ENCODE measurements at regions not wholly inside any gene's neighbourhood (a gene's known extent, or its start where the extent isn't known, plus 50 kb on each side); places are given as distances from the start of the nearest gene placed in this dataset.
"Not testable (repeated sequence)": the region's sequence is repeated elsewhere in the genome, so short reads cannot be mapped to it uniquely, and the experiment has no call there.

- no peak overlapping the region for H3K27ac ChIP-seq
- H3K4me3 ChIP-seq, result no peak overlapping the region
- DNase-seq (no peak), ATAC-seq (no peak)
- no peaks in the 10 kb centered on the region for H3K9me3 ChIP-seq
- H3K36me3 ChIP-seq, result no peaks in the 10 kb centered on the region
- TF ChIP-seq CTCF (IDR thresholded peaks at IDR 0.05), result no peak
- TF ChIP-seq POLR2A (IDR thresholded peaks at IDR 0.05), result no peak
- intact Hi-C loops (cut with DNase I), result no loop called here
- H3K27me3 ChIP-seq, result no peaks in the 10 kb centered on the region
- H3K4me1 ChIP-seq, result no peaks in the 10 kb centered on the region
- no CpG with 5 or more reads among the region's 1 CpG for WGBS (ENCODE audit: insufficient coverage, low coverage, low lambda C conversion rate, missing lambda C conversion rate)
Measured at GRCh38 chr6:128586095-128586494, 65.7 kb upstream of the PTPRK start.

DNA sequence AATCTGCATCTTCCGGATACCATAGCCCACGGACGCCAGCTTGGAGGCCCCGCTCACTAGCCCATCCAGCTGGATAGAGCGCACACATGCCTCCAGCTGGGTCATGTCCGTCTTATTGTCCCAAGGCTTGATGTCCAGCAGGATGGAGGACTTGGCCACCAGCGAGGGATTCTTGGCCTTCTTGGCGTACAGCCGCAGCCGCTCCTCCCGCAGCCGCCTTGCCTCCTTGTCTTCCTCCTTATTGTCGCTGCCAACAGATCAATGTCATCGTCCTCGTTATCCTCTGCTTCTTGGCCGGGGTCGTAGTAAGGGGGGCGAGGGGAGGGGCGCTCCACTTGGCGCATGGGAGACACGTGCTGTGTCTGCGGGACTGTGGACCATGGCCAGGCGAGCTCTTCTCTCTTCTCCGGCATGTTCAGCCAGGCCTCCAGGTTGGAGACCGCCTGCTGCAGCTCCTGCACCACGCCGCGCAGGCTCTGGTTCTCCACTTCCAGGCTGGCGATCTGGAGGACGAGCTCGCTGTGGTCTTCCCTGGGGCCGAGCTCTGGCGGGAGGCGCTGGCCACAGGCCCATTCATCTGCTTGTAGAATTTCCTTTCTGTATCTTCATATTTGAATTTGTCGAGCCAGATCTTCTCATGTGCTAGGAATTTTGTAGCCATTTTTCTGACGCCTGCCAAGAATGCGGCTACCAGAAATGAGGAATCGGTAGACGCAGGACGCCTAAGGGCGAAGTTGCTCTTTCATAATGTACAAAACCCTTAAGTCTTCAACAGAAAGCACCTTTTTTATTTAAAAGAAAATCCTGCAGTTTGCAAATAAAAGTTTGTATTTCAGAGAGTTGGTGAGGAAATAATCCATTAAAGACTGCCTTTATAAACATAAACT lies 60.1 kb upstream of the PTPRK start:
- intact Hi-C loops (cut with DNase I), result no loop called here
- H3K36me3 ChIP-seq, result no peaks in the 10 kb centered on the region
- no peaks in the 10 kb centered on the region for H3K4me1 ChIP-seq
- no peaks in the 10 kb centered on the region for H3K27me3 ChIP-seq
- no peak overlapping the region for H3K27ac ChIP-seq
- H3K4me3 ChIP-seq, result no peak overlapping the region
- TF ChIP-seq POLR2A (IDR thresholded peaks at IDR 0.05) (no peak), CTCF (IDR thresholded peaks at IDR 0.05) (no peak)
- ATAC-seq (no peak), DNase-seq (no peak)
- no peaks in the 10 kb centered on the region for H3K9me3 ChIP-seq
- WGBS (ENCODE audit: insufficient coverage, low coverage, low lambda C conversion rate, missing lambda C conversion rate), result 91% methylated on average over 32 of the region's 41 CpGs

GRCh38 chr6:128575254-128575653 lies 54.9 kb upstream of the PTPRK start:
- ATAC-seq; H3K9me3 ChIP-seq; H3K36me3 ChIP-seq; H3K4me3 ChIP-seq; H3K4me1 ChIP-seq; H3K27me3 ChIP-seq; H3K27ac ChIP-seq; intact Hi-C loops (cut with DNase I); DNase-seq: not testable (repeated sequence)
- 87% methylated on average over 5 of the region's 5 CpGs for WGBS (ENCODE audit: insufficient coverage, low coverage, low lambda C conversion rate, missing lambda C conversion rate)

DNA sequence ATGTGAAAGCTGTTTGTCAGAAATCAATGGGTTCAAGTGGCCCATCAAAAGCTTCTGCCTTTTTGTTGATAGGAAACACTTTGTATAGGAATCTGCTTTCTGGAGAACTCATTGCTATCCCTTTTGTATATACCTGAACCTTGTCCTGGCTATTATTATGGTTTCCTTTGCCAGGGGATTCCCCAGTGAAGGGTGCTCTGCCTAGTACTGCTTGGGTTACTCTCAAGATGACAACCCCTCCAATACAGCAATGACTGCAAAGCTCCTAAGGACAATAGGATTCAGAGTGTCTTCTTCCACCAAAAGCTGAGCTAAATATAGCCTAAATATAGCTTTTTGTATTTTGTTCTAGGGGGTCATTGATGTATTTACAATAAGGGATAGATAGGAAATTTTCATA lies 54.0 kb upstream of the PTPRK start:
- TF ChIP-seq CTCF (IDR thresholded peaks at IDR 0.05) (no peak), POLR2A (IDR thresholded peaks at IDR 0.05) (no peak)
- DNase-seq (no peak), ATAC-seq (no peak)
- no peaks in the 10 kb centered on the region for H3K36me3 ChIP-seq
- no peak overlapping the region for H3K27ac ChIP-seq
- H3K4me1 ChIP-seq, result no peaks in the 10 kb centered on the region
- no peaks in the 10 kb centered on the region for H3K9me3 ChIP-seq
- intact Hi-C loops (cut with DNase I), result no loop called here
- no peaks in the 10 kb centered on the region for H3K27me3 ChIP-seq
- H3K4me3 ChIP-seq, result no peak overlapping the region

DNA sequence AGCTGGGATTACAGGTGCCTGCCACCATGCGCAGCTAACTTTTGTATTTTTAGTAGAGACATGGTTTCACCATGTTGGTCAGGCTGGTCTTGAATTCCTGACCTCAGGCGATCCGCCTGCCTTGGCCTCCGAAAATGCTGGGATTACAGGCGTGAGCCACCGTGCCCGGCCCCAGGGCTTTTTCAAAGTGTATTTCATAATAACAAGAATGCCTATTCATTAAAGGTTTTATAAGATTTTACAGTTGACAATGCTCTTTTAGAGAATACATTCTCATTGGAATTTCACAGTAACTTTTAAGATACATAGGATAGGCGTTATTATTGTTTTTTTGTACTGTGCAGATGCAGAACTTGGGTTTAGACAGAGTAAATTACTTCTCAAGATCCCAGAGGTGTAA lies 52.6 kb upstream of the PTPRK start:
- no peaks in the 10 kb centered on the region for H3K27me3 ChIP-seq
- DNase-seq (no peak), ATAC-seq (no peak)
- intact Hi-C loops (cut with DNase I), result no loop called here
- H3K4me1 ChIP-seq, result no peaks in the 10 kb centered on the region
- no peaks in the 10 kb centered on the region for H3K9me3 ChIP-seq
- no peak overlapping the region for H3K27ac ChIP-seq
- H3K36me3 ChIP-seq, result no peaks in the 10 kb centered on the region
- TF ChIP-seq CTCF (IDR thresholded peaks at IDR 0.05) (no peak), POLR2A (IDR thresholded peaks at IDR 0.05) (no peak)
- no peak overlapping the region for H3K4me3 ChIP-seq
- 92% methylated on average over 8 of the region's 8 CpGs for WGBS (ENCODE audit: insufficient coverage, low coverage, low lambda C conversion rate, missing lambda C conversion rate)

All from right lobe of liver (tissue), 6 donors.